Sigmoid colon (tissue), 4 donors: ENCODE measurements at regions not wholly inside any gene's neighbourhood (a gene's known extent, or its start where the extent isn't known, plus 50 kb on each side); places are given as distances from the start of the nearest gene placed in this dataset.

Experiments
- CTCF ChIP-seq, 4 experiments: fragments of 450-650 bp in 3 of 4; fragments of 200-600 bp in 1 of 4; IDR thresholded peaks; one replicate each; pipeline ENCODE4 v1.5.1; 2016 to 2019; ENCODE audit warnings: antibody characterized with exemption in 4 of 4, mild to moderate bottlenecking in 3 of 4, moderate library complexity in 2 of 4
- EP300 ChIP-seq, 4 donors: sonication (generic); formaldehyde crosslinking; IDR thresholded peaks; one replicate each; pipeline ENCODE4 v1.6.1; 2017; ENCODE audit warnings: antibody characterized with exemption in 4 of 4
- POLR2AphosphoS5 ChIP-seq, 4 donors: sonication (generic); formaldehyde crosslinking; IDR thresholded peaks; one replicate each; pipeline ENCODE4 v1.6.1; 2017; ENCODE audit warnings: antibody characterized with exemption in 4 of 4

GRCh38 chr16:51224317-51224716 is 73.2 kb upstream of the SALL1 start:
- TF ChIP-seq CTCF (IDR thresholded peaks at IDR 0.05) (no peak), EP300 (IDR thresholded peaks at IDR 0.05) (no peak), POLR2AphosphoS5 (IDR thresholded peaks at IDR 0.05) (no peak)
